Gastroesophageal sphincter (tissue), 4 donors: ENCODE measurements at regions not wholly inside any gene's neighbourhood (a gene's known extent, or its start where the extent isn't known, plus 50 kb on each side); places are given as distances from the start of the nearest gene placed in this dataset.

Source experiments
- ATAC-seq: fragments of 150-250 bp; one replicate; pipeline ENCODE4 v1.9.1; 2016; ENCODE audit warnings: mild to moderate bottlenecking, moderate library complexity
- H3K27ac ChIP-seq, 4 donors: fragments of 200-600 bp; sonication (generic) in 3 of 4; 1 replicate in 3 of 4; 2 replicates in 1 of 4; pipeline ENCODE4 v1.5.1; 2016 to 2019
- H3K27me3 ChIP-seq: fragments of 200-600 bp; sonication (generic); one replicate; pipeline ENCODE4 v1.5.1; 2019
- H3K36me3 ChIP-seq, 2 donors: fragments of 200-600 bp; sonication (generic); one replicate each; pipeline ENCODE4 v1.5.1; 2019; ENCODE audit warnings: control low read depth in 1 of 2
- H3K4me1 ChIP-seq, 3 donors: fragments of 200-600 bp; sonication (generic); 1 replicate in 2 of 3; 2 replicates in 1 of 3; pipeline ENCODE4 v1.5.1; 2016 to 2019; ENCODE audit warnings: control low read depth in 2 of 3
- H3K4me3 ChIP-seq, 2 donors: fragments of 200-600 bp; sonication (generic); one replicate each; pipeline ENCODE4 v1.5.1; 2019; ENCODE audit warnings: mild to moderate bottlenecking in 1 of 2, moderate library complexity in 1 of 2
- H3K9me3 ChIP-seq, 3 donors: fragments of 200-600 bp; sonication (generic); one replicate each; pipeline ENCODE4 v1.5.1; 2017 to 2019; ENCODE audit warnings: control low read depth in 2 of 3
- EP300 ChIP-seq: sonication (generic); formaldehyde crosslinking; IDR thresholded peaks from one replicate; pipeline ENCODE4 v1.6.1; 2017; ENCODE audit warnings: antibody characterized with exemption, mild to moderate bottlenecking
- POLR2A ChIP-seq, 2 donors: fragments of 450-650 bp; IDR thresholded peaks; one replicate each; pipeline ENCODE4 v1.6.1; 2017; ENCODE audit warnings: antibody characterized with exemption in 2 of 2, mild to moderate bottlenecking in 2 of 2, moderate library complexity in 1 of 2
- POLR2AphosphoS5 ChIP-seq: sonication (generic); formaldehyde crosslinking; IDR thresholded peaks from one replicate; pipeline ENCODE4 v1.6.1; 2017; ENCODE audit warnings: antibody characterized with exemption
- WGBS, 2 donors: methylation state at CpG; one replicate each; pipeline ENCODE4 v1.1.5; 2018; ENCODE audit warnings: low coverage in 1 of 2; 5-methylcytosine and 5-hydroxymethylcytosine counted together
- TF ChIP-seq, protein P1 (sequence below), 4 experiments: fragments of 200-600 bp in 2 of 4; fragments of 450-650 bp in 2 of 4; sonication (generic) in 1 of 4; IDR thresholded peaks; one replicate each; pipeline ENCODE4 v1.5.1; 2017 to 2019; ENCODE audit warnings: antibody characterized with exemption in 4 of 4, mild to moderate bottlenecking in 2 of 4, moderate library complexity in 2 of 4

DNA sequence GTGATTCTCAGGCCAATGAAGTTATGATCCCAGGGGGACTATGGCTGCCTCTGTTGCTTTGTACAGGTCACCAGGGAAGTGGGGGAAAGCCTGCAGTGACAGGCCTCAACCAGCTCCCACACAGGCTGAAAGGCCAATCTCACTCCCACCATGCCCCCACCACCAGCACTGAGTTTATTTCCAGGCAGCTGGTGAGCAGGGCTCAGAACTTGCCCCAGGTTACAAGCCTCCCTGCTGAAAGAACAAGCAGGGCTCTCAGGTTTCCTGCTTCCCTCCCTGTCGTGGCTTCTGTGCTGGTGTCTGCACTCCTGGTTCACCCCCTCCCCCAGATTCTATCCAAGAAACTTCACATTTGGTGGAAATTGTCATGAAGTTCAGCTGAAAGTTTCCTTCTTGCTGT, 260.3 kb downstream of the CCDC59 start:
- WGBS, 2 donors = 0% methylated on average over 1 of the region's 1 CpG; no CpG with 5 or more reads in 1 of the 2 donors
- H3K36me3 ChIP-seq = no peaks in the 10 kb centered on the region

DNA sequence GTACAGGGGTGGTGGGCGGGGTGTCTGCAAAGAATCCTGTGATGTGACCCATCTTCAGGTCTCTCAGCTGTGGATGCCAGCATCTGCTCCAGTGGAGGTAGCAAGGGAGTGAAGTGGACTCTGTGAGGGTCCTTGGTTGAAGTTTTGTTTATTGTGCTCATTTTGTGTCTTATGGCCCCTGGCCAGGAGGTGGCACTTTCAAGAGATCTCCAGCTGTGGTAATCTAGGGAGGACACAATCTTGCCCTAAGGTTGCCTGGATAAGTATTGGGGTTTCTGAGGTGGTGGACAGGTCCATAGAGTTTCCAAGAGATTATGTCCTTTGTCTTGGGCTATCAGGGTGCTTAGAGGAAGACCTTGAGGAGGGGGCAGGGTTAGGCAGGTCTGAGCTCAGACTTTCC, 260.7 kb downstream of the CCDC59 start:
- Histone ChIP-seq H3K36me3 (no peaks in the 10 kb centered on the region), H3K4me1 (no peaks in the 10 kb centered on the region), H3K27ac (no peak overlapping the region), H3K9me3 (no peaks in the 10 kb centered on the region), H3K4me3 (no peak overlapping the region), H3K27me3 (no peaks in the 10 kb centered on the region)
- TF ChIP-seq EP300 = no peak
- no peak for TF ChIP-seq POLR2A (IDR thresholded peaks at IDR 0.05)
- TF ChIP-seq, protein P1, sequence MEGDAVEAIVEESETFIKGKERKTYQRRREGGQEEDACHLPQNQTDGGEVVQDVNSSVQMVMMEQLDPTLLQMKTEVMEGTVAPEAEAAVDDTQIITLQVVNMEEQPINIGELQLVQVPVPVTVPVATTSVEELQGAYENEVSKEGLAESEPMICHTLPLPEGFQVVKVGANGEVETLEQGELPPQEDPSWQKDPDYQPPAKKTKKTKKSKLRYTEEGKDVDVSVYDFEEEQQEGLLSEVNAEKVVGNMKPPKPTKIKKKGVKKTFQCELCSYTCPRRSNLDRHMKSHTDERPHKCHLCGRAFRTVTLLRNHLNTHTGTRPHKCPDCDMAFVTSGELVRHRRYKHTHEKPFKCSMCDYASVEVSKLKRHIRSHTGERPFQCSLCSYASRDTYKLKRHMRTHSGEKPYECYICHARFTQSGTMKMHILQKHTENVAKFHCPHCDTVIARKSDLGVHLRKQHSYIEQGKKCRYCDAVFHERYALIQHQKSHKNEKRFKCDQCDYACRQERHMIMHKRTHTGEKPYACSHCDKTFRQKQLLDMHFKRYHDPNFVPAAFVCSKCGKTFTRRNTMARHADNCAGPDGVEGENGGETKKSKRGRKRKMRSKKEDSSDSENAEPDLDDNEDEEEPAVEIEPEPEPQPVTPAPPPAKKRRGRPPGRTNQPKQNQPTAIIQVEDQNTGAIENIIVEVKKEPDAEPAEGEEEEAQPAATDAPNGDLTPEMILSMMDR (IDR thresholded peaks at IDR 0.05) = no peak
- TF ChIP-seq POLR2AphosphoS5 = no peak
- no CpG with 5 or more reads among the region's 1 CpG for WGBS, 2 donors
- ATAC-seq = no peak

More for the DNA sequence above, 260.3 kb downstream of the CCDC59 start:
- Histone ChIP-seq H3K9me3 (no peaks in the 10 kb centered on the region), H3K4me1 (no peaks in the 10 kb centered on the region), H3K4me3 (no peak overlapping the region), H3K27me3 (no peaks in the 10 kb centered on the region), H3K27ac (no peak overlapping the region)
- TF ChIP-seq POLR2AphosphoS5 = no peak
- TF ChIP-seq EP300 = no peak
- no peak for TF ChIP-seq POLR2A (IDR thresholded peaks at IDR 0.05)
- TF ChIP-seq, protein P1 (IDR thresholded peaks at IDR 0.05) = no peak
- no peak for ATAC-seq

DNA sequence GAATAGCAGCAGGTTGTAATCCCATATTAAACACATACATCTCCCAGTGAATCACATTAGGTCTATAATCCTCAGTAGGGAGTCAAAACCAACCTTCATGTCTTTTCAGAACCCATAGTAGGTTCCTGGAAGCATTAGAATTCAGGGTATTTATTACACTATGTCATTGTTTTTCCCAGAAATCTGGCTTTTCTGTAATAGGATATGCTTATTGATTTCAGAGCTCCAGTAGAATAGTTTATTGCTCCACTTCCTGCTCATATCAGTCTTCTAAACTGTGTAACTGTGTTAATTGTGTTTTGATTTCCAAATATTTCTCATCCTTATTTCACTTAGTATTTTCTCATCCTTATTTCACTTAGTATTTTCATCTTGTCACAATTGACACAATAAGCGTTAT, 268.0 kb downstream of the CCDC59 start:
- H3K4me3 ChIP-seq = no peak overlapping the region
- H3K9me3 ChIP-seq = peaks cover 0 to under 1% (median 0%) of the 10 kb centered on the region in 3 donors
- H3K36me3 ChIP-seq = no peaks in the 10 kb centered on the region
- TF ChIP-seq POLR2AphosphoS5 = no peak
- TF ChIP-seq EP300 = no peak
- TF ChIP-seq POLR2A (IDR thresholded peaks at IDR 0.05) = no peak
- TF ChIP-seq, protein P1 (IDR thresholded peaks at IDR 0.05) = no peak
- H3K27me3 ChIP-seq = no peaks in the 10 kb centered on the region
- no peak for ATAC-seq
- H3K27ac ChIP-seq = no peak overlapping the region
- H3K4me1 ChIP-seq = no peaks in the 10 kb centered on the region
- 57 to 89% methylated on average over 1 of the region's 1 CpG for WGBS, 2 donors

DNA sequence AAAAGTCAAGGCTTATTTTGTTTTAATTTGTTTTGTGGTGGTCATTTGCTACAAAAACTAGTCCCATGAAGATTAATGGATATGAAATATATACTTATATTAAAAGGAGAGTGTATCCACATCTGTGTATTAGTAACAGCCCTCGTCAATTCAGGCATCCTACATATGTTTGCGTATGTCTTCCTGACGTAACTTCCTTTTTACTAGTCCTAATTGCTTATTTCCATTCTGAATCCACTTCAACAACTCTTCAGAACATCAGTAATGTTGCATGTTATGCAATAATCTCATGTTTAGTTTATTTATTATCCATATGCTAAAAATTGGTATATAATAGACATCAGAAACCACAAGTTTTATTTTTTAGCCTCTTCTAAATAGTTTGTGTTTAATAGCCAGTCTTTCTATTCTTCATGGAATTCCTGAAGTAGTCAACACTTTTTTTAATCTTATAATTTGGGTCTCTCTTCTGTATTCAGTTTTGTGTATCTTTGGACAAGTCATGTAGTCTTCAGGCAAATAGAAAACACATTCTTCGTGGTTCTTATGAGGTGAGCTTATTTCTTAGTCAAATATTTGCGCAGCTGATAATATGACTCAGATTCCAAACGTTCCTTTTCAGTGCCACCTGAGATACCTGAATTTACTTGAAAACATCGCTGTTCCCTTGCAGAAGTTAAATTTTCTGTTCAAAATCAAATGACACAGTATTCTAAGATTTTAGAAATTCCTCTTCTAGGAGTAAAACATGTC, 268.6 kb downstream of the CCDC59 start:
- TF ChIP-seq POLR2A (IDR thresholded peaks at IDR 0.05) = no peak
- no peak for TF ChIP-seq POLR2AphosphoS5
- no peak for TF ChIP-seq EP300
- TF ChIP-seq, protein P1 (IDR thresholded peaks at IDR 0.05) = no peak
- WGBS, 2 donors = 74 to 82% methylated on average over 7 of the region's 7 CpGs
- H3K27me3 ChIP-seq = no peaks in the 10 kb centered on the region
- H3K4me1 ChIP-seq = no peaks in the 10 kb centered on the region
- no peak overlapping the region for H3K27ac ChIP-seq
- no peaks in the 10 kb centered on the region for H3K36me3 ChIP-seq
- peaks cover 0 to 7% (median 0%) of the 10 kb centered on the region in 3 donors for H3K9me3 ChIP-seq
- H3K4me3 ChIP-seq = no peak overlapping the region
- ATAC-seq = no peak

DNA sequence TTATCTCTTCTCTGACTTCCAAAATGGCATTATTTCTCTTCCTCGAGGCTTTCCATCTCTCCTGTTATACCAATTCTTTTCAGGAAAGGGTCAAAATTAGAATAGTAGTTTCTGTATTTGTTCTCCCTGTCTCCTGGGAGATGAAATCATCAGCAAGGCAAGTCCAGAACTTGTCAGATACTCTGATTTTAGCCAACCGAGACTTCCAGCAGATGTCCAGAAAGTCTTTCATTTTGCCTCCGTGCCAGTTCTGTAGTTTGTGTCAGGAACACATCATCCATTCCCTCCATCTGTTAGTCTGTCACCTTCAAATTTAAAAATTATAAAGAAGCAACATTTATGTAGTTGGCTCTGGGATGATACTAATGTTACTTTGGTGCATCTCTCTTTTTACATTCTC, 275.7 kb downstream of the CCDC59 start:
- H3K27ac ChIP-seq = no peak overlapping the region
- no peak for ATAC-seq
- 26 to 51% methylated on average over 3 of the region's 3 CpGs for WGBS, 2 donors
- no peak overlapping the region for H3K4me3 ChIP-seq
- TF ChIP-seq, protein P1 (IDR thresholded peaks at IDR 0.05) = no peak
- no peak for TF ChIP-seq EP300
- no peak for TF ChIP-seq POLR2A (IDR thresholded peaks at IDR 0.05)
- TF ChIP-seq POLR2AphosphoS5 = no peak
- H3K9me3 ChIP-seq = peaks cover 0 to 7% (median 0%) of the 10 kb centered on the region in 3 donors
- no peaks in the 10 kb centered on the region for H3K36me3 ChIP-seq
- no peaks in the 10 kb centered on the region for H3K27me3 ChIP-seq
- H3K4me1 ChIP-seq = no peaks in the 10 kb centered on the region
